H9 (cell line): ENCODE measurements at regions not wholly inside any gene's neighbourhood (a gene's known extent, or its start where the extent isn't known, plus 50 kb on each side); places are given as distances from the start of the nearest gene placed in this dataset.

Experiments used
- DNase-seq: peaks from one replicate; pipeline ENCODE4 v3.0.0-alpha.2; 2017
- H2AFZ ChIP-seq: one replicate; pipeline ENCODE4 v1.6.1; 2013; ENCODE audit warnings: mild to moderate bottlenecking, low read length, control low read depth, moderate library complexity
- H2AK5ac ChIP-seq: 2 replicates; pipeline ENCODE4 v1.6.1; 2013; ENCODE audit warnings: low read length, control low read depth, mixed read lengths; ENCODE audit not compliant: insufficient read length
- H2BK120ac ChIP-seq: one replicate; pipeline ENCODE4 v1.6.1; 2013; ENCODE audit warnings: low read depth, mild to moderate bottlenecking, low read length, control low read depth, inconsistent platforms; ENCODE audit not compliant: poor library complexity, severe bottlenecking
- H2BK12ac ChIP-seq: 2 replicates; pipeline ENCODE4 v1.6.1; 2013; ENCODE audit warnings: low read length, control low read depth, mixed read lengths, low read depth; ENCODE audit not compliant: insufficient read length
- H2BK15ac ChIP-seq: 2 replicates; pipeline ENCODE4 v1.6.1; 2013; ENCODE audit warnings: low read depth, low read length, control low read depth
- H2BK20ac ChIP-seq: one replicate; pipeline ENCODE4 v1.6.1; 2013; ENCODE audit warnings: low read depth, mild to moderate bottlenecking, low read length, control low read depth, inconsistent platforms; ENCODE audit not compliant: poor library complexity, severe bottlenecking
- H2BK5ac ChIP-seq: 2 replicates; pipeline ENCODE4 v1.6.1; 2013; ENCODE audit warnings: low read length, control low read depth, mixed read lengths; ENCODE audit not compliant: insufficient read length
- H3K14ac ChIP-seq: 2 replicates; pipeline ENCODE4 v1.6.1; 2013; ENCODE audit warnings: low read length, control low read depth; ENCODE audit not compliant: insufficient read depth
- H3K18ac ChIP-seq: 2 replicates; pipeline ENCODE4 v1.6.1; 2013; ENCODE audit warnings: low read depth, mild to moderate bottlenecking, mixed read lengths, low read length, control low read depth; ENCODE audit not compliant: insufficient read length
- H3K23ac ChIP-seq: 2 replicates; pipeline ENCODE4 v1.6.1; 2013; ENCODE audit warnings: low read length, control low read depth, mixed read lengths, low read depth; ENCODE audit not compliant: insufficient read length
- H3K23me2 ChIP-seq: 2 replicates; pipeline ENCODE4 v1.6.1; 2013; ENCODE audit warnings: low read depth, mild to moderate bottlenecking, mixed read lengths, low read length, control low read depth; ENCODE audit not compliant: insufficient read length, poor library complexity, severe bottlenecking
- H3K27ac ChIP-seq: 2 replicates; pipeline ENCODE4 v1.5.1; 2013; ENCODE audit warnings: low read length, control low read depth, mixed read lengths, low read depth; ENCODE audit not compliant: insufficient read length
- H3K27me3 ChIP-seq: 2 replicates; pipeline ENCODE4 v1.6.1; 2013; ENCODE audit warnings: low read length, control low read depth, inconsistent platforms; ENCODE audit not compliant: insufficient read depth
- H3K4ac ChIP-seq: 2 replicates; pipeline ENCODE4 v1.6.1; 2013; ENCODE audit warnings: low read depth, mild to moderate bottlenecking, control low read depth, inconsistent platforms, low read length, moderate library complexity
- H3K4me1 ChIP-seq: 2 replicates; pipeline ENCODE4 v1.6.1; 2013; ENCODE audit warnings: low read length, control low read depth, inconsistent platforms; ENCODE audit not compliant: insufficient read depth
- H3K4me2 ChIP-seq: 2 replicates; pipeline ENCODE4 v1.6.1; 2013; ENCODE audit warnings: low read length, control low read depth, mixed read lengths; ENCODE audit not compliant: insufficient read length, insufficient read depth
- H3K56ac ChIP-seq: 2 replicates; pipeline ENCODE4 v1.6.1; 2013; ENCODE audit warnings: low read depth, mild to moderate bottlenecking, mixed read lengths, low read length, control low read depth; ENCODE audit not compliant: insufficient read length
- H3K79me1 ChIP-seq: 2 replicates; pipeline ENCODE4 v1.6.1; 2013; ENCODE audit warnings: low read depth, mild to moderate bottlenecking, moderate library complexity, low read length, control low read depth, inconsistent platforms; ENCODE audit not compliant: insufficient read depth, poor library complexity, severe bottlenecking
- H3K79me2 ChIP-seq: 2 replicates; pipeline ENCODE4 v1.6.1; 2013; ENCODE audit warnings: low read length, control low read depth, inconsistent platforms; ENCODE audit not compliant: insufficient read depth
- H3K9ac ChIP-seq: 2 replicates; pipeline ENCODE4 v1.6.1; 2013; ENCODE audit warnings: low read length, control low read depth, mixed read lengths; ENCODE audit not compliant: insufficient read length; ENCODE audit errors: extremely low read depth
- H3K9me3 ChIP-seq: one replicate; pipeline ENCODE4 v1.6.1; 2013; ENCODE audit warnings: low read depth, low read length, inconsistent platforms; ENCODE audit not compliant: control insufficient read depth
- H3T11ph ChIP-seq: one replicate; pipeline ENCODE4 v1.6.1; 2013; ENCODE audit warnings: mild to moderate bottlenecking, low read length, control low read depth, inconsistent platforms
- H4K20me1 ChIP-seq: one replicate; pipeline ENCODE4 v1.6.1; 2013; ENCODE audit not compliant: control insufficient read depth, insufficient read length, insufficient read depth
- H4K5ac ChIP-seq: 2 replicates; pipeline ENCODE4 v1.6.1; 2013; ENCODE audit warnings: low read depth, mild to moderate bottlenecking, mixed read lengths, low read length, control low read depth; ENCODE audit not compliant: insufficient read length
- H4K8ac ChIP-seq: replicated peaks from 2 replicates; pipeline ENCODE4 v1.6.1; 2013; ENCODE audit warnings: low read length, control low read depth, mixed read lengths, low read depth; ENCODE audit not compliant: insufficient read length
- H4K91ac ChIP-seq: 2 replicates; pipeline ENCODE4 v1.6.1; 2013; ENCODE audit warnings: low read depth, mild to moderate bottlenecking, moderate library complexity, mixed read lengths, low read length, control low read depth; ENCODE audit not compliant: insufficient read length
- H3K27ac Mint-ChIP-seq, 3 experiments: 2 replicates in 2 of 3; 3 replicates in 1 of 3; pipeline ENCODE4 v1.8.0; 2020 to 2021; ENCODE audit warnings: mixed read lengths in 3 of 3, mild to moderate bottlenecking in 1 of 3, moderate library complexity in 1 of 3
- H3K27me3 Mint-ChIP-seq: 2 replicates; pipeline ENCODE4 v1.8.0; 2021; ENCODE audit warnings: low read depth, mild to moderate bottlenecking, moderate library complexity, mixed read lengths
- H3K36me3 Mint-ChIP-seq, 3 experiments: 2 replicates in 2 of 3; 3 replicates in 1 of 3; pipeline ENCODE4 v1.8.0; 2020 to 2021; ENCODE audit warnings: low read depth in 3 of 3, mixed read lengths in 3 of 3; ENCODE audit not compliant: insufficient read depth in 1 of 3
- H3K4me1 Mint-ChIP-seq, 2 experiments: 2 replicates each; pipeline ENCODE4 v1.8.0; 2020; ENCODE audit warnings: mixed read lengths in 2 of 2
- H3K4me3 Mint-ChIP-seq, 2 experiments: 2 replicates in 1 of 2; 3 replicates in 1 of 2; pipeline ENCODE4 v1.8.0; 2020 to 2021; ENCODE audit warnings: mild to moderate bottlenecking in 2 of 2, mixed read lengths in 2 of 2, moderate library complexity in 1 of 2
- H3K9me3 Mint-ChIP-seq, 2 experiments: 2 replicates in 1 of 2; 3 replicates in 1 of 2; pipeline ENCODE4 v1.8.0; 2020; ENCODE audit warnings: mild to moderate bottlenecking in 2 of 2, mixed read lengths in 2 of 2, moderate library complexity in 1 of 2
- WGBS: extraction: QIAGEN DNeasy Blood & Tissue Kit; methylation state at CpG from one replicate; pipeline ENCODE4 v1.1.7; 2013; ENCODE audit warnings: missing lambda C conversion rate, low lambda C conversion rate, mixed read lengths; ENCODE audit not compliant: insufficient read length; ENCODE audit errors: extremely low coverage; 5-methylcytosine and 5-hydroxymethylcytosine counted together
- TF ChIP-seq, protein P1 (sequence below): fragments of 200-600 bp; sonication (generic); conservative IDR thresholded peaks from 3 replicates; pipeline ENCODE4 v1.8.0; 2021; ENCODE audit warnings: antibody characterized with exemption, mild to moderate bottlenecking

DNA sequence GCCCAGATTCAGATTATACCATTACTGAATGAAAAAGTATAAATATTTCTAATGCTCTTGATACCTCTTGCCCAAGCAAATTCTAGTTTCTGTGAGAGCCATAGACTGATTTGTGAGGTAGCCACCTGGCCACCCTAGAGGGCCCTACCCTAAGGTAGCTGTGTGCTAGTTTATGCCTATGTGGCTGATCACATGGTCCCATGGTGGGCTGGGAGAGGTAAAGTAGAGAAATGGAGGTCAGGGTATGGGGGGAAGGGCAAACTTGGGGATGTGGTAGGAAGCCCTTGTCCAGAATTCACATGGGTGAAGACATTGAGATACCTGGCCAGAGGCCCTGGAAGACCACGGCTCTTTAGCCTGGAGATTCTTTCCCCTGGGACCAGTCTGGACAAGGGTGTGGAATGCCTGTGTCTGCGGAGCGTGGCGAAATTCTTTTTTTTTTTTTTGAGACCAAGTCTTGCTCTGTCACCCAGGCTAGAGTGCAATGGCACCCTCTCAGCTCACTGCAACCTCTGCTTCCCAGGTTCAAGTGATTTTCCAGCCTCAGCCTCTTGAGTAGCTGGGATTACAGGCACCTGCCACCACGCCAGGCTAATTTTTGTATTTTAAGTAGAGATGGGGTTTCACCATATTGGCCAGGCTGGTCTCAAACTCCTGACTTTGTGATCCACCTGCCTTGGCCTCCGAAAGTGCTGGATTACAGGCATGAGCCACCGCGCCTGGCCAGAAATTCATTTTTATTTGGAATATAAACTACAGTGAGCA is 639.4 kb downstream of the ACTR3B start:
- no peak overlapping the region for H2BK12ac ChIP-seq
- no peak overlapping the region for H3K4ac ChIP-seq
- H4K20me1 ChIP-seq = no peaks in the 10 kb centered on the region
- no peak overlapping the region for H3K27ac Mint-ChIP-seq
- no peak overlapping the region for H4K8ac ChIP-seq
- H3K56ac ChIP-seq = no peak overlapping the region
- peaks cover 92 to 93% of the 10 kb centered on the region in 2 experiments for H3K9me3 Mint-ChIP-seq
- no peaks in the 10 kb centered on the region for H3K4me1 ChIP-seq
- peaks cover 8 to 36% (median 11%) of the 10 kb centered on the region in 3 experiments for H3K36me3 Mint-ChIP-seq
- no peak overlapping the region for H4K5ac ChIP-seq
- no peak overlapping the region for H3K4me2 ChIP-seq
- TF ChIP-seq, protein P1, sequence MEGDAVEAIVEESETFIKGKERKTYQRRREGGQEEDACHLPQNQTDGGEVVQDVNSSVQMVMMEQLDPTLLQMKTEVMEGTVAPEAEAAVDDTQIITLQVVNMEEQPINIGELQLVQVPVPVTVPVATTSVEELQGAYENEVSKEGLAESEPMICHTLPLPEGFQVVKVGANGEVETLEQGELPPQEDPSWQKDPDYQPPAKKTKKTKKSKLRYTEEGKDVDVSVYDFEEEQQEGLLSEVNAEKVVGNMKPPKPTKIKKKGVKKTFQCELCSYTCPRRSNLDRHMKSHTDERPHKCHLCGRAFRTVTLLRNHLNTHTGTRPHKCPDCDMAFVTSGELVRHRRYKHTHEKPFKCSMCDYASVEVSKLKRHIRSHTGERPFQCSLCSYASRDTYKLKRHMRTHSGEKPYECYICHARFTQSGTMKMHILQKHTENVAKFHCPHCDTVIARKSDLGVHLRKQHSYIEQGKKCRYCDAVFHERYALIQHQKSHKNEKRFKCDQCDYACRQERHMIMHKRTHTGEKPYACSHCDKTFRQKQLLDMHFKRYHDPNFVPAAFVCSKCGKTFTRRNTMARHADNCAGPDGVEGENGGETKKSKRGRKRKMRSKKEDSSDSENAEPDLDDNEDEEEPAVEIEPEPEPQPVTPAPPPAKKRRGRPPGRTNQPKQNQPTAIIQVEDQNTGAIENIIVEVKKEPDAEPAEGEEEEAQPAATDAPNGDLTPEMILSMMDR = no peak
- no peak overlapping the region for H2BK120ac ChIP-seq
- H2BK15ac ChIP-seq = no peak overlapping the region
- no peak overlapping the region for H3T11ph ChIP-seq
- H3K9ac ChIP-seq = no peak overlapping the region
- no peak overlapping the region for H3K18ac ChIP-seq
- H2BK5ac ChIP-seq = no peak overlapping the region
- H3K27me3 ChIP-seq = no peaks in the 10 kb centered on the region
- no peak overlapping the region for H3K23ac ChIP-seq
- H2AK5ac ChIP-seq = no peak overlapping the region
- no peak overlapping the region for H4K91ac ChIP-seq
- peaks cover 40% of the 10 kb centered on the region for H3K9me3 ChIP-seq
- H3K27me3 Mint-ChIP-seq = peaks cover 2% of the 10 kb centered on the region
- H3K79me2 ChIP-seq = no peaks in the 10 kb centered on the region
- no peak overlapping the region for H3K14ac ChIP-seq
- no peak overlapping the region for H2AFZ ChIP-seq
- no peak overlapping the region for H2BK20ac ChIP-seq
- no peaks in the 10 kb centered on the region for H3K4me1 Mint-ChIP-seq
- no peak overlapping the region for H3K27ac ChIP-seq
- H3K4me3 Mint-ChIP-seq = no peak overlapping the region
- no CpG with 5 or more reads among the region's 8 CpGs for WGBS
- DNase-seq = no peak
- no peaks in the 10 kb centered on the region for H3K79me1 ChIP-seq
- no peaks in the 10 kb centered on the region for H3K23me2 ChIP-seq
